Right lobe of liver (tissue), 4 donors: ENCODE measurements at regions not wholly inside any gene's neighbourhood (a gene's known extent, or its start where the extent isn't known, plus 50 kb on each side); places are given as distances from the start of the nearest gene placed in this dataset.
A peak's percentile ranks its signal among the peaks of the same experiment; 100 is the strongest.

Experiments used
- CTCF ChIP-seq, 4 donors: fragments of 200-600 bp in 3 of 4; fragments of 450-650 bp in 1 of 4; IDR thresholded peaks; one replicate each; pipeline versions ENCODE4 v1.5.1 to v1.8.0; 2016 to 2022; ENCODE audit warnings: antibody characterized with exemption in 4 of 4, mild to moderate bottlenecking in 2 of 4
- POLR2A ChIP-seq: fragments of 450-650 bp; IDR thresholded peaks from one replicate; pipeline ENCODE4 v1.6.1; 2017; ENCODE audit warnings: antibody characterized with exemption, mild to moderate bottlenecking
- donor health status: DM: no; HTN: no; CAD: no.
- donor health status: DM: no; HTN: no; CAD: no.
- donor health status: DM: no; HTN: yes; CAD: no.

- TF ChIP-seq CTCF (IDR thresholded peaks at IDR 0.05) (peak in 2 of 4 donors; percentile 5 to 14), POLR2A (no peak)
These were observed 396.7 kb upstream of the PDE3A start for GRCh38 chr12:19971361-19972280.
